Kidney capillary endothelial cell (primary cell): ENCODE measurements at regions not wholly inside any gene's neighbourhood (a gene's known extent, or its start where the extent isn't known, plus 50 kb on each side); places are given as distances from the start of the nearest gene placed in this dataset.

Experiments used
- DNase-seq: peaks from one replicate; pipeline ENCODE4 v3.0.0-alpha.2; 2018; ENCODE audit warnings: low spot score

- DNase-seq, result no peak
Measured at GRCh38 chr3:168512802-168513201, 417.1 kb upstream of the GOLIM4 start.

GRCh38 chr3:168511428-168512014 lies 415.8 kb upstream of the GOLIM4 start:
- DNase-seq, result peak; percentile 31

- DNase-seq, result no peak
Measured at GRCh38 chr3:168506589-168506988, 410.9 kb upstream of the GOLIM4 start.

DNA sequence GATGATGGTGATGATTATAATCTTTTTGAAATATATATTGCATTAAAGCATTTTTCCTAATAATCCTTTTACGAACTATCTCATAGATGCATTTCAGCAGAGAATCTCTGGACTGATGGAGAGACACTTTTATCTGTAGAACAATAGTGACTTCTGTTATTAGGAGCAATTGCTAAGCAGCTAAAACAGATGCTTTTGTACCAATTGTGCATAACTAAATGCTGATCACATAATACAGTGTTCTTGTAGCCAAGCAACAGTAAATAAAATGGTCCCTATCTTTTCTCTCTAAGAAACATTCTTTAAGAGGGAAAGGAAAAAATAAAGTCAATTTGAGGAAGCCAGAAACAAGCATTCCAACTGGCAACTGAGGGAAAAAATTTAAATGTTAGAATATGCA lies 405.8 kb upstream of the GOLIM4 start:
- no peak for DNase-seq

- no peak for DNase-seq
Measured at GRCh38 chr3:168498194-168498593, 402.5 kb upstream of the GOLIM4 start.

DNA sequence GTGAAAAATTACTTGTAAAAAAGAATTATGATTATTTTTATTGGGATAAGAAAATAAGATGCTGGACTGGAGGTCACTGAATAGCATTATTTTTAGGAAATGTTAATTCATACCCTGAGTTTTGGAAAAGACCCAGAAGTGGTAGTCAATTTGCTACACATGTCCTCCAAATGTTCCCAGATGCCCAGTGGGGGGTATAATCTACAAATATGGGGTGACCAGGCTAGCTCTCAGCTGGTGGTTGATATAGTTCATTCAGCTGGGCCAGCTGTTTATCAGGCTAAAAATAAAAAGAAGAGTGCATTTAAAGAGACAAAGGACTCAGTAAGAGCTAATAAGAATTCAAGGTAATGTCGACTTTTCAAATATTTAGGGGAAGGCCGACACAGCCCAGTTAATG lies 402.0 kb upstream of the GOLIM4 start:
- DNase-seq, result no peak

DNA sequence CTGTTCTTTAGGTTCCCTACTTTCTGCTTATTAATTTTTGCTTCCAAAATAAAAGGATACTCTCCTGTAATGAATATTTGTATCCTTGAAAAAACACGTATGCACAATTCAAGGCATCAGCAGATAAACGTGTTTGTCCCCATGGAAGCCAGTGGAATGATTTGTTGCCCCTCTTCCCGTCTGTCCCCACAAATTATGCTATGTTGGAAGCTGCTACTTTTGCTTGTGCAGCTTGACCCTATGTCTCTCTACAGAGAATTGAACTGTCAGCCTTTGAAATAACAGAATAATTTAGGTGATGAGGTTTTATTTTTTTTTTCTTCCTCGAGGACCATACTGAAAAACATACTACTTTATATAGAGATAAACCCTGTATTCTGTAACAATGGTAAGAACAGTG lies 401.5 kb upstream of the GOLIM4 start:
- DNase-seq, result no peak

- no peak for DNase-seq
Measured at GRCh38 chr3:168495932-168496331, 400.2 kb upstream of the GOLIM4 start.

GRCh38 chr3:168495270-168495669 lies 399.5 kb upstream of the GOLIM4 start:
- no peak for DNase-seq

DNA sequence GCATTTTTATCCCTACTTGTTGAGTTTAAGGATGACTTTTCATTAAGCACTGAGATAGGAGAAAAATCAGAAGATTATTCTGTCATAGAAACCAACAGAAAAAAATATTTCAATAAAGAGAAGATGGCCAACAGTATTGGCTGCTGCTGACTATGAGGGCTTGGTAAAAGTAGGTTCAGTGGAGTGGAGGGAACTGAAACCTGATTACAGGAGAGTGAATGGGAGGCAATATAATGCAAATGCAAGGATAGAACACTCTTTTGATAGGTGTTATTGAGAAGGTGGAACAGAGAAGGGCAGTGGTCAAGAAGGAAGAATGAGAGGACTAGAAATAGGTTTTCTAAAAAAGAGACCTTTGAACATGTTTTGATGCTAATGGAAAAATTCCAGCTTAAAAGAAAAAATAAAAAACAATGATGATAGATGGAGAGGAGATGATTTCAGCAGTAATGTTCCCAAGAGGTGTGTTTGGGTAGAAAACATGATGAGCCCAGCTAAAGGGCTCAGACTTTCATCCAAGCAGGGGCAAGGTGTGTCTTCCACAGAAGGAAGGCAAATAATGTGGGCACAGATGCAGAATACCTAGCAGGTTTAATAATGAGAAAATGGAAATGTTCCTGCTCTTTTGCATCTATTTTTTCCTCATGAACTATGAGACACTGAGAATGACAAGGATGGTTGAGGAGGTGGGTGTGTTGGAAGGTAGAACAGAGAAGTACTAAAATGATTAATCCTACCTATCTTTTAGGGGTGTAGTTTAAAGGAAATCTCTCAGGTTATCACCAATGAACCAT lies 397.9 kb upstream of the GOLIM4 start:
- DNase-seq, result no peak

- no peak for DNase-seq
Measured at GRCh38 chr3:168490981-168491380, 395.3 kb upstream of the GOLIM4 start.

- DNase-seq, result no peak
Measured at GRCh38 chr3:168489301-168489700, 393.6 kb upstream of the GOLIM4 start.

- no peak for DNase-seq
Measured at GRCh38 chr3:168485936-168486335, 390.2 kb upstream of the GOLIM4 start.

GRCh38 chr3:168476360-168476980 lies 380.7 kb upstream of the GOLIM4 start:
- no peak for DNase-seq

DNA sequence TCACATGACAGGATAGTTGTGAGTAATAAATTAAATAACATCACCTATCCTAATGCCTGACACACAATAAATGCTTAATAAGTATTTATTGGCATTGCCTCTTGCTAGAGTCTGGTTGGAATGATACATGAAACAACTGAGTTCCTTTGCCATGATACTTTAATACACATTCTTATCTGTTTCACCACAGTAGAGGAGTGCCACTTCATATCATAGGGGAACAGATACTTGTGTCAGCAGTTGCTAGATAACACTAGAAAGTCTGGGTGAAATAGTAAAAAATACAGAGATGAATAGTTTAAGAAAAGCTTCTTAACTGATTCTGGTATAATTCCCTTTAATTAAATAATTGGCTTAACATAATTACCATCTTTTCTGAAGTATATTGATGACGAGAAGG lies 380.0 kb upstream of the GOLIM4 start:
- no peak for DNase-seq

- DNase-seq, result no peak
Measured at GRCh38 chr3:168473334-168473890, 377.7 kb upstream of the GOLIM4 start.

- no peak for DNase-seq
Measured at GRCh38 chr3:168472783-168473182, 377.1 kb upstream of the GOLIM4 start.

DNA sequence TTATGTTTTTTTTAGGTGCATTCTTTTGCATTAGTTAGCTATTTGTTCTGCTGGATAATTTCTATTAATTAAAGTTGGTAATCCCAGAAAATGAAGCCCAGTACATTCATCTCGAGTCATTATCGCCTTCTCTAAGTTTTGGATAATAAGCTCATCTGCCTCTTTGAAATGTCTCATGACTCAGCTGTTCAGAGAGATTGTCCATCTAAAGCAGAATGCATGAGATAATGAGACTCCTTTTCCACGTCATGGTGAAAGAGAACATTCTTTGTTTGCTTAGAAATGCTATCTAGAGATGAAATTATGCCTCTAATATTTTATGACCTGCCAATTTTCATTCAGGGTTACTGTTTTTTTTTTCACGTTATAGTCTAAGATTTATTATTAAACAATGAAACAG lies 374.7 kb upstream of the GOLIM4 start:
- no peak for DNase-seq

DNA sequence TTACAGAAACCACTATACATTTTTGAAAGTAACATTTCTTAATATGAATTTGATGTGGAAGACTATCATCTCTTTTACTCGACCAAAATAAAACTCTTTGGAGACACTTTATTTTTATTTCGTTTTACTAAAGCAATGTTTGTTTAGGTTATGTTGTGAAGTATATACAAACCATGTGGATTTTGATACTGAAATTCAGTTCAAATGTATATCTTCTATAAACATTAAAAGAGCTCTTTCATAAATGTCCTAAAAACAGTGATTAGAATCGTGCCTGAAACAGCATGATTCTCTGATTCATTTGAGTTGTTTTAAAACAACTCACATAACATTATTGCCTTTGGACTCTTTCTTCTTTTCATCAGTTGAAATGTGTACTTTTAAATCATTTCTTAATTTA lies 373.7 kb upstream of the GOLIM4 start:
- no peak for DNase-seq

- DNase-seq, result no peak
Measured at GRCh38 chr3:168467115-168467714, 371.5 kb upstream of the GOLIM4 start.

DNA sequence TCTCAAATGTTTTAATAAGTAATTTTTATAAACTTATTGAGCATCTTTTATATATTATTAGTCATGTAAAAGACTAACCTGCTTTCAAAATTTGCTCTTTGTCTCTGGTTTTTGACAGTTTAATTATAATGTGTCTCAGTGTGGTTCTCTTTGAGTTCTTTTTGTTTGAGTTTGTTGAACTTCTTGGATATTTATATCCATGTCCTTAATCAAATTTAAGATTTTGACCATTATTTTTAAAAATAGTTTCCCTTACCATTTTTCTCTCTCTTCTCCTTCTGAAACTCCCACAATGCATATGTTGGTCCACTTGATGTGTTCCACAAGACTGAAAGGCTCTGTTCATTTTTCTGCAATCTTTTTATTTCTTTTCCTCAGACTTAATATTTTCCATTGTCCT lies 366.1 kb upstream of the GOLIM4 start:
- DNase-seq, result no peak

DNA sequence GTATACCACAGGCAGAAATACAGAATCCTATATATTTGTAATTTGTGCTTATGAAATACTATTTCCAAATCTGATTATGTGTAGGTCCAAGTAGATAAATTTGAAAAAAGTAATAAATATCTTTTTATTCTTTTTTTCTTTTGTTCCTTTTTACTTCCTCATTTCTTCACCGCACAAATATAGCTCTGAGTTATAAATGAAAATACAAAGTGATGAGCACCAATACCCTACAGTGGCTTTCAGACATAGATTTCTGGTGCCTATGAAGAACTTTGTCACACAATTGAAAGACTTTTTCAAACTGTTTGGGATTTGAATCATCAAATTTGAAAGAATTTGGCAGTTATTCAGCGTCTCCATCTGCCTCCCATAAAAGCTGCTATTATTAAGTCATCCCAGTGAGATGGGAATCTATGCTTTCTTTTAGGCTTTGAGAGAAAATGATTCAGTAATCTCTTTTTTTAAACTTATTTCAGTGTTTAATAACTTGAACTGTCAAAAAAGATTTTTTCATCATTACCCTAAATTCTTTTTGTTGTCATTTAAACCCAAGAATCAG lies 363.6 kb upstream of the GOLIM4 start:
- no peak for DNase-seq
